ENCODE measurements at regions not wholly inside any gene's neighbourhood (a gene's known extent, or its start where the extent isn't known, plus 50 kb on each side); places are given as distances from the start of the nearest gene placed in this dataset.

DNA sequence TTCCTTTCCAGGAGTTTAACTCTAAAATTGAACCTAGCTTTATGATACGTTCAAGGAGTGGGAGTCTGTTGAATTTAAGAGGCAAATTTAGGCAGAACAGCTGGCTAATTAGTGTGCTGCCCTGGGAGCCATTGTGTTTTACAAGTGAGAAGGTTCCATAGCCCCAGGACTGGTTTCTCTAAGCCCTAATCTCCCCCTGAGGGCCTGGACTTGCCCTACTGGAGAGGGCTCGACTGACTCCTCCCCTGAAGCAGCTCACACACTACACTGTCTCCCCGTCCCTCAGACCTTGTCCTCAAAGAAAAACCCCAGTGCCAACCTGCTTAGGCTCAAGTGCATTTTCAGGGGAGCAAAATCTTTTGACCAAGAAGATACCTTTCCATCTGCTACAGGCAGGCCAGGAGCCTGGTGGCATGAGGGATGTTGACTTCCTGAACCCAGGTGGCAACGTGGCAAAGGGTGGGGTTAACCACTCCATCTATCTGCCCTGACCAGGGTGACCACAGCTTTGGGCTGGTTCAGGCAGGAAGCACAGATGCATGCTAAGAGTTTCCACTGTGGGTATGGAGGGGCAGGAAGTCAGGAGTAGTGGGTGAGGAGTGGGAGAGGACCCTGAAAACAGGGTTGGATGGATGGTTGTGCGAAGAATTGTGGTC, 68.9 kb upstream of the CARD11 start:
- Mint-ChIP-seq H3K9me3 (peaks cover 0 to 3% of the 10 kb centered on the region in 2 donors), H3K4me3 (peak overlapping the region; percentile 78), H3K27ac (peak overlapping the region; percentile 95), H3K36me3 (peaks cover 45% of the 10 kb centered on the region), H3K4me1 (peaks cover 92% of the 10 kb centered on the region in 2 donors), H3K27me3 (ENCODE audit: low read depth in 2 of 2) (no peaks in the 10 kb centered on the region)
- 16% methylated on average over 5 of the region's 5 CpGs for WGBS (ENCODE audit: insufficient coverage)
- Histone ChIP-seq H3K9me3 (ENCODE audit: control insufficient read depth, insufficient read depth, low read length) (no peaks in the 10 kb centered on the region), H3K27me3 (ENCODE audit: control insufficient read depth, insufficient read depth, low read length) (no peaks in the 10 kb centered on the region), H3K36me3 (ENCODE audit: control insufficient read depth, insufficient read depth, low read length) (no peaks in the 10 kb centered on the region), H3K4me3 (ENCODE audit: low read length) (no peak overlapping the region), H3K4me1 (ENCODE audit: control insufficient read depth, insufficient read depth, low read length) (peaks cover 77% of the 10 kb centered on the region), H3K27ac (ENCODE audit: low read length) (peak overlapping the region; percentile 68)
- ATAC-seq = peak; percentile 47 to 74 (median 57)
- intact Hi-C loops (cut with micrococcal nuclease) = no loop called here
- TF ChIP-seq, protein P1, sequence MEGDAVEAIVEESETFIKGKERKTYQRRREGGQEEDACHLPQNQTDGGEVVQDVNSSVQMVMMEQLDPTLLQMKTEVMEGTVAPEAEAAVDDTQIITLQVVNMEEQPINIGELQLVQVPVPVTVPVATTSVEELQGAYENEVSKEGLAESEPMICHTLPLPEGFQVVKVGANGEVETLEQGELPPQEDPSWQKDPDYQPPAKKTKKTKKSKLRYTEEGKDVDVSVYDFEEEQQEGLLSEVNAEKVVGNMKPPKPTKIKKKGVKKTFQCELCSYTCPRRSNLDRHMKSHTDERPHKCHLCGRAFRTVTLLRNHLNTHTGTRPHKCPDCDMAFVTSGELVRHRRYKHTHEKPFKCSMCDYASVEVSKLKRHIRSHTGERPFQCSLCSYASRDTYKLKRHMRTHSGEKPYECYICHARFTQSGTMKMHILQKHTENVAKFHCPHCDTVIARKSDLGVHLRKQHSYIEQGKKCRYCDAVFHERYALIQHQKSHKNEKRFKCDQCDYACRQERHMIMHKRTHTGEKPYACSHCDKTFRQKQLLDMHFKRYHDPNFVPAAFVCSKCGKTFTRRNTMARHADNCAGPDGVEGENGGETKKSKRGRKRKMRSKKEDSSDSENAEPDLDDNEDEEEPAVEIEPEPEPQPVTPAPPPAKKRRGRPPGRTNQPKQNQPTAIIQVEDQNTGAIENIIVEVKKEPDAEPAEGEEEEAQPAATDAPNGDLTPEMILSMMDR (IDR thresholded peaks at IDR 0.05) = no peak
- peak in 1 of 2 donors; percentile 39 for DNase-seq

DNA sequence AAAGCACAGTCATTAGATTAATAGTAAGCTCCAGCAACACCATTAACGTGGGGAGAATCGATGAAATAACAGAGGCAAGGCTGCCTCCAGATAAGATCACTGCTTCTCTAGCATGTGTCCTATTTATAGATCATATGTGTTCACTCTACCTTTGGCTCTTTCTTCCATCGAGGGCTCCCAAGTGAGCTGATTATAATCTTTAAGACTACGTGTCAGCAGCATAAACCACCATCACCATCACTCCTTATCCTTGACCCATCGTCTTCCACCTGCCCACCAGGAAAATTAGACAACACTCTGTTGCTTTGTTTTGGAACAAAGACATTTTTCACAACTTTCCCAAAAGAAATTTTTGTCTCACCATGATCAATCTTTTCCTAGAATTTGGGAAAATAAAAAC, 71.2 kb upstream of the CARD11 start:
- TF ChIP-seq, protein P1 (IDR thresholded peaks at IDR 0.05) = no peak
- peak overlapping the region; percentile 44 for H3K27ac ChIP-seq (ENCODE audit: low read length)
- H3K36me3 Mint-ChIP-seq = peaks cover 39% of the 10 kb centered on the region
- H3K4me1 Mint-ChIP-seq = peaks cover 88 to 90% of the 10 kb centered on the region in 2 donors
- no peaks in the 10 kb centered on the region for H3K27me3 ChIP-seq (ENCODE audit: control insufficient read depth, insufficient read depth, low read length)
- peak overlapping the region; percentile 95 for H3K27ac Mint-ChIP-seq
- no peak for ATAC-seq
- 35% methylated on average over 5 of the region's 5 CpGs for WGBS (ENCODE audit: insufficient coverage)
- H3K9me3 Mint-ChIP-seq = peaks cover under 1 to 3% of the 10 kb centered on the region in 2 donors
- intact Hi-C loops (cut with micrococcal nuclease) = loop anchor here (5.0 kb wide), 1 partner anchor 213 kb away; no protein-coding TSS in a partner anchor
- peak overlapping the region; percentile 99 for H3K4me3 Mint-ChIP-seq
- H3K9me3 ChIP-seq (ENCODE audit: control insufficient read depth, insufficient read depth, low read length) = no peaks in the 10 kb centered on the region
- no peak for DNase-seq
- H3K36me3 ChIP-seq (ENCODE audit: control insufficient read depth, insufficient read depth, low read length) = no peaks in the 10 kb centered on the region
- H3K27me3 Mint-ChIP-seq (ENCODE audit: low read depth in 2 of 2) = no peaks in the 10 kb centered on the region
- no peak overlapping the region for H3K4me3 ChIP-seq (ENCODE audit: low read length)
- H3K4me1 ChIP-seq (ENCODE audit: control insufficient read depth, insufficient read depth, low read length) = peaks cover 81% of the 10 kb centered on the region

DNA sequence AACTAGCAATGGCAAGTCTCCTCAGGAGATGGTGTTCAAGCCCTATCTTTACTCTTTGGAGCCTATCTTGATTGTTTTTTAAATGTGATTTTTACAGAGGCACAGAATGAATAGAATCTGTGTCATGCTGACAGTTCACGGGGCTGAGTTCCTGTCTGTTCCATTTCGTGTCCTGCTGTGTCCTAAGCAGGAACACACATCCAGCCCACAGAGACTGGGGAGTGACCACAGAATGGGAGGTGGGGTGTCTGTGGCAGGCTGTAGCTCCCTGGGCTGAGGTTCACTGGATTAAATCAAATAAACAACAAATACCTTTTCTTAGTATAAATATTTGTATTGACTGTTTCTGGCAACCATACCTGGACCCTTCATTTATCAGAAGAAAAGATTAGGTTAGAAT, 73.4 kb upstream of the CARD11 start:
- ATAC-seq (no peak), DNase-seq (no peak)
- H3K27ac Mint-ChIP-seq = peak overlapping the region; percentile 95
- H3K36me3 Mint-ChIP-seq = peaks cover 39% of the 10 kb centered on the region
- H3K4me3 Mint-ChIP-seq = peak overlapping the region; percentile 99
- TF ChIP-seq, protein P1 (IDR thresholded peaks at IDR 0.05) = no peak
- peaks cover 76% of the 10 kb centered on the region for H3K4me1 ChIP-seq (ENCODE audit: control insufficient read depth, insufficient read depth, low read length)
- WGBS (ENCODE audit: insufficient coverage) = 3% methylated on average over 2 of the region's 2 CpGs
- peaks cover 86 to 89% of the 10 kb centered on the region in 2 donors for H3K4me1 Mint-ChIP-seq
- H3K4me3 ChIP-seq (ENCODE audit: low read length) = peak overlapping the region; percentile 54
- H3K27ac ChIP-seq (ENCODE audit: low read length) = peak overlapping the region; percentile 44
- H3K9me3 ChIP-seq (ENCODE audit: control insufficient read depth, insufficient read depth, low read length) = no peaks in the 10 kb centered on the region
- H3K27me3 Mint-ChIP-seq (ENCODE audit: low read depth in 2 of 2) = no peaks in the 10 kb centered on the region
- intact Hi-C loops (cut with micrococcal nuclease) = loop anchor here (5.0 kb wide), 1 partner anchor 215 kb away; no protein-coding TSS in a partner anchor
- H3K9me3 Mint-ChIP-seq = peaks cover 7 to 8% of the 10 kb centered on the region in 2 donors
- H3K27me3 ChIP-seq (ENCODE audit: control insufficient read depth, insufficient read depth, low read length) = no peaks in the 10 kb centered on the region
- no peaks in the 10 kb centered on the region for H3K36me3 ChIP-seq (ENCODE audit: control insufficient read depth, insufficient read depth, low read length)

Data from natural killer cell (primary cell).